HG02763 (cell line): ENCODE measurements at regions not wholly inside any gene's neighbourhood (a gene's known extent, or its start where the extent isn't known, plus 50 kb on each side); places are given as distances from the start of the nearest gene placed in this dataset.

ENCODE experiments used
- ATAC-seq: cut with Tn5 transposase; IDR thresholded peaks from one replicate; pipeline ENCODE4 v1.9.1; 2021; ENCODE audit warnings: mild to moderate bottlenecking, moderate library complexity; ENCODE audit not compliant: unreplicated experiment

- no peak for ATAC-seq
These were observed 163.3 kb upstream of the GLI3 start for GRCh38 chr7:42400211-42400772.

- ATAC-seq: no peak
These were observed 158.6 kb upstream of the GLI3 start for GRCh38 chr7:42395607-42396006.

- ATAC-seq: no peak
These were observed 155.8 kb upstream of the GLI3 start for GRCh38 chr7:42392826-42393225.

GRCh38 chr7:42389697-42390096, 152.7 kb upstream of the GLI3 start:
- ATAC-seq: no peak

GRCh38 chr7:42385912-42386311, 148.9 kb upstream of the GLI3 start:
- no peak for ATAC-seq

GRCh38 chr7:42381161-42381560, 144.2 kb upstream of the GLI3 start:
- ATAC-seq: no peak

- no peak for ATAC-seq
These were observed 143.4 kb upstream of the GLI3 start for GRCh38 chr7:42380401-42380800.

- ATAC-seq: no peak
These were observed 141.1 kb upstream of the GLI3 start for GRCh38 chr7:42378149-42378548.

GRCh38 chr7:42373285-42373684, 136.3 kb upstream of the GLI3 start:
- ATAC-seq: no peak

- no peak for ATAC-seq
These were observed 135.5 kb upstream of the GLI3 start for GRCh38 chr7:42372479-42372878.

GRCh38 chr7:42359946-42360345, 122.9 kb upstream of the GLI3 start:
- no peak for ATAC-seq

GRCh38 chr7:42351316-42351935, 114.4 kb upstream of the GLI3 start:
- ATAC-seq: no peak

- ATAC-seq: no peak
These were observed 113.8 kb upstream of the GLI3 start for GRCh38 chr7:42350801-42351200.

- no peak for ATAC-seq
These were observed 111.6 kb upstream of the GLI3 start for GRCh38 chr7:42348631-42349030.

- no peak for ATAC-seq
These were observed 111.1 kb upstream of the GLI3 start for GRCh38 chr7:42348071-42348470.

GRCh38 chr7:42347616-42348015, 110.6 kb upstream of the GLI3 start:
- ATAC-seq: no peak

- no peak for ATAC-seq
These were observed 108.7 kb upstream of the GLI3 start for GRCh38 chr7:42345478-42346299.

GRCh38 chr7:42344198-42344755, 107.3 kb upstream of the GLI3 start:
- ATAC-seq: no peak

- no peak for ATAC-seq
These were observed 105.4 kb upstream of the GLI3 start for GRCh38 chr7:42342381-42342780.

GRCh38 chr7:42340436-42340835, 103.4 kb upstream of the GLI3 start:
- ATAC-seq: no peak

GRCh38 chr7:42338916-42339540, 102.0 kb upstream of the GLI3 start:
- ATAC-seq: no peak
